Stimulated activated CD4-positive, alpha-beta T cell treated with anti-CD3 and anti-CD28 coated beads, Interleukin-4, amount 100 ng/mL, for 1 hour (primary cell): ENCODE measurements at regions not wholly inside any gene's neighbourhood (a gene's known extent, or its start where the extent isn't known, plus 50 kb on each side); places are given as distances from the start of the nearest gene placed in this dataset.
A peak's percentile ranks its signal among the peaks of the same experiment; 100 is the strongest.

ENCODE experiments used
- DNase-seq: peaks from one replicate; pipeline ENCODE4 v3.0.0-alpha.2; 2020

DNA sequence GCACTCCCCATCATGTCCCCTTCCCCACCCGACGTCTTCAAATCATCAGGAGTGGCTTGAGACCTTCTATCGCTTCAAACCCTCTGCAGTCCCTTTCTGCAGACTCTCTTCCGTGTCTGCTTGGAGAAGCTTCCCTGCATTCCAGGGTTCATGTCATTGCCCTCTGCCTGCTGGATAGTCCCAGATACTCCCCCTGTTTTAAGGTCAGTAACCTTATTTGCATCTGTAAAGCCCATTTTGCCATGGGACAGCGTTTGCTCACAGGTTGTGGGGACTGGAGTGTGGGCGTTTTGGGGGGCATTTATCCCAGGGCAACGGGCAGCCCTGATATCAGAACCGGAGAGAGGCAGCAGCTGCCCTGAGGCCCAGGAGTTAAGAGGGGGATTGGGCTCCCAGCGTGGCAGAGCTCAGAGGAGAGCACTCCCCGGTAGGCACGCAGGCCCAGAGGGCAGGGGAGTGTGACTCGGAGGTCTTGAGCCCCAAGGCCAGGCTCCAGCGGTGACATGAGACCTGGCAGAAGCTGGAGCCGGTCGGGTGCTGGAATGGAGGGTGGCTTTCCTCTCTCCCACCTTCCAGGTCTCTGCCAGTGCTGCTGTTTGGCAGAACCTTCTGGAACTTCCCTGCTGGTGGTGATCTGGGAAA is 73.8 kb downstream of the RTP5 start:
- DNase-seq = no peak

DNA sequence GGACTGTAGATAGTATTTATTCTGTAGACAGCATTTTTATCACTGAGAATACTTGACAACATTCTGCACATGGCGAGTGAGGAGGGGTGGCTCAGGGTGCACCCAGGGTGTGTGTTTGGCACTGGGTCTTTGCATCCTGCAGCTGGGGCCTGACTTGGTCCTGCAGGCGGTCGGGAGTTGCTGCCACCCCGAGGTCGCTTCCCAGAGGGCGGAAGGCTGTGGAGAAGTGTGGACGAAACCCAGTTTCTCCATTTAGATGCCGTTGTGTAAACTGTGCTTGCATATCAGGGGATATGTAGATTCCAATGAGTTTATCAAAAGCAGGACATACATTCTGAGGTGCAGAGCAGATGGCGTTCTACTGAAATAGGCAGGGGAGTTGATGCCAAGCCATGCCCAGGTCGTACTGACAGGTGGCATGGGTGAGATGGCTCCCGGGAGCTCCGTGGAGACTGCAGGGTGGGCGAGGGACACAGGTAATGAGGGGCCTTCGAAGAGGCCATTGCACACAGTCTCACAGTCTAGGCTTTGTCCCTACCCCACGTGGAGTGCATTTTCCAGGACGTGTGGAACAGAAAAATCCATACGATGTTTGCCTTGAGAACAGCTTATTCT is 74.5 kb downstream of the RTP5 start:
- no peak for DNase-seq

DNA sequence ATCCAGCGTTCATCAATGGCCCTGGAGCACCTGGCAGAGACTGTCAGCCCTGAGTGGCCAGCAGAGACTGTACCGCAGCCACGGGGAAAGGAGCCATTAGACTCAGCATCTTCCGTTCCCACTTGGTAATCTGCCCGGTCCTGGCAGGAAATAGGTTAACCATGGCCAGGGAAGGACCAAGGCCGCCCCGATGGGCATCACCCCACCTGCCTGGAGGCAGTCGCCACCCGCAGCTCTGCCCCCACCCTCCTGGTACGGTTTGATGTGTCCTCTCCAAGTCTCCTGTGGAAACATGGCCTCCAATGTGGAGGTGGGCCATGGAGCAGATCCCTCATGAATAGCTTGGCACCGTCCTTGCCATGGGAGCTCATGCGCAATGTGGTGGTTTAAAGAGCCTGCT is 75.3 kb downstream of the RTP5 start:
- DNase-seq = no peak

DNA sequence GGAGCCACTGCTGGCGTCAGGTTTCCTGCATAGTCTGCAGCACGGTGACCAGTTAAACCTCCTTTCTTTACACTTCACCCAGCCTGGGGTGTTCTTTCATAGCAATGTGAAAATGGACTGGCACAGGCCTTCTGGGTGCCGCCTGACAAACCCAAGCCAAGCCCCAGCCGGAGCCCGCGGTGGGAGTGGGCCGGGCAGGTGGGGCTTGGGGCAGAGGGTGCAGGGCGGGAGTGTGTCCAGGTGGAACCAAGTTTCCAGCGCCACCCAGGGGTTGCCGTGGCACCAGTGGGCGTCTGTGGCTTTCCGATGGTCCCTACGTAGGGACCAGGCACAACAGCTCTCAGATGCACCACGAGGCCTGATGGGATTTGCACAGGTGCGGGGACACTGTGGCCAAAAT is 75.8 kb downstream of the RTP5 start:
- DNase-seq = no peak

DNA sequence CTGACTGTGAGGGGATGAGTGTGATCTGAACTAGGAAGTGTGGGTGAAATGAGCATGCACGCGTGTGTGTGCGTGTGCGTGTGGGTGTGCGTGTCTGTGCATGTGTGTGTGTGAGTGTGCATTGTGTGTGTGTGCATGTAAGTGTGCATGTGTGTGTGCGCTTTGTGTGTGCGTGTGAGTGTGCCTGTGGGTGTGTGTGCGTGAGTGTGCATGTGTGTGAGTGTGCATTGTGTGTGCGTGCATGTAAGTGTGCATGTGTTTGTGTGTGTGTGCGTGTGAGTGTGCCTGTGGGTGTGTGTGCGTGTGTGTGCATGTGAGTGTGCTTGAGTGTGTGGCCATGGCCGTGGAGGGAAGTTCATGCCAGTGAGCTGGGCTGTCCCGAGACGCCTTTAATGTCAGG is 76.3 kb downstream of the RTP5 start:
- no peak for DNase-seq

DNA sequence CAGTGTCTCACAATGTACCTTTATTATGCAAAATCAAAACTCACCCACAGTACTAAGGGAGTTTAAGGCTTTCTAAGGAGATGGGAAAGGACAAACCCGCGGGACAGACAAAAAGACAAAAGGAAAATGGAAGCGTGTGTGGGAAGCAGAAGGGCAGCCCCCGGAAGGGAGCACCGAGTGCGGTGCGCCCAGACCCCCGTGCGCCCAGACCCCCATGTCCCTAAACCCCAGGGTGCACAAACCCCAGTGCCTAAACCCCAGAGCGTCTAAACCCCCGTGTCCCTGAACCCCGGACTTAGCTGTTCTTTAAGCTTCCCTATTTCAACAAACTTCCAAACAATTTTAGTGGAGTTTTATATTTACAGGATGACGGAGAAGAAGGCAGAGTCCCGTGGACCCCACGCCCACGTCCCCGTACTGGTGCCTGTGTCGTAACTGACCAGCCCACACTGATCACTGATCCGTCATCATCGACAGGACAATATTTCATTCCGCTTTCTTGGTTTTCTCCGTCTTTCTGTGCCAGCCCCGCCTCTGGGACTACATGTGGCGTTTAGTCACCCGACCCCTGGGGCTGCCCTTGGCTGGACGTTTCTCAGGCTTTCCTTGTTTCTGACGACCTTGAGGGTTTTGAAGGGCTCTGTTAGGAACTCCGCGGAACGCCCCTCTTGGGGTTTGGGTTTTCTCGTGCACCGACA is 76.9 kb downstream of the RTP5 start:
- DNase-seq = no peak

DNA sequence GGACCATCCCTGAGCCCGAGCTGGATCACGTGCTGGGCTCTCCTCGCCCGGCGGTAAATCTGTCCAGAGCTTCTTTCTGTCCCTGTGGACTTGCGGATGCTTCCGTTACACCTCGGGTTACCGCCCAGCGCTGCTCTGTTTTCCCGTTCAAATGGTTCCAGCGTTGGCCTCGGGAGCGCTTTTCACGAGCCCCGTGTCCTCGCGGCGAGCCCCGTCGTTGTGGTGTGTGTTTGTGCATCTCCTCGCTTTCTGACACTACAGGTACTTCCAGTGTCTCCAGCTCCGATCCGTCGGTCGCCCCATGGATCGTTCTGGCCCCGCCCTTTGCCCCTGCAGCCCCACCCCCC is 77.4 kb downstream of the RTP5 start:
- no peak for DNase-seq

DNA sequence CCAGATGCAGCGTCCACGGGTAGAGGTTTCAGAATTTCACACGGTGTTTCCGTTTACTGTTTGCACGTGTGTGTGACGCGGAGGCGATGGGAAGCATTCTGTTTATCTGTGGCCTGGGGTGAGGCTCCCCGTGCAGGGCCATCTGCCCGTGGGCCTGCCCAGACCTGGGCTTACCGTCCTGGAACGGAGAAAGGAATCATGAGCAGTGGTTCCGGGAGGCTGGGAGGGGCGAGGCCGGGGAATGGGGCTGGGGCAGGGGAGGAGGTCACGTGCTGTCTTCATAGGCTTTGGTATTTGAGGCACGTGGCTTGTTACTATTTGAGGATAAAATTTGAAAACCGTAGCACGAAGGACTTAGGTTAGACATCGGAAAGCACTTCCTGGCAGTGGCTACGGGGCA is 77.9 kb downstream of the RTP5 start:
- DNase-seq = no peak

DNA sequence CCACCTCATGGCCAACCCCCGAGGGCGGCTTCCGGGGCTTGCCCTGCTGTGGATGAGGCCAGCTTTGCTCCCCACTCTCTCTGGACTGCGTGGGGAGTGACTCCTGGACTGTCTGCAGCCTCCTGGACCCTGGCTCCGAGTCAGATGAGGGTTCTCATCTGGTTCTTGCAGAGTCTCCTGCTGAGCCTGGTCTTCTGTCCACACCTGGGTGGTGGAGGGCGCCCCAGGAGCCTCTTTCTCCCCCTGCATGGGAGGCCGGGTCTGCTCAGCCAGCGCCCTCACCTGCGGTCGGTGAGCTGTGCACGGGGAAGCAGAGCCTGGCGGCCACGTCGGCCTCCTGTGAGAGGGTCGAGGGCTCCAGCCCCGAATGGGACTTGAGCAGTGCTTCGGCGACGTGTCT is 78.3 kb downstream of the RTP5 start:
- DNase-seq = no peak

DNA sequence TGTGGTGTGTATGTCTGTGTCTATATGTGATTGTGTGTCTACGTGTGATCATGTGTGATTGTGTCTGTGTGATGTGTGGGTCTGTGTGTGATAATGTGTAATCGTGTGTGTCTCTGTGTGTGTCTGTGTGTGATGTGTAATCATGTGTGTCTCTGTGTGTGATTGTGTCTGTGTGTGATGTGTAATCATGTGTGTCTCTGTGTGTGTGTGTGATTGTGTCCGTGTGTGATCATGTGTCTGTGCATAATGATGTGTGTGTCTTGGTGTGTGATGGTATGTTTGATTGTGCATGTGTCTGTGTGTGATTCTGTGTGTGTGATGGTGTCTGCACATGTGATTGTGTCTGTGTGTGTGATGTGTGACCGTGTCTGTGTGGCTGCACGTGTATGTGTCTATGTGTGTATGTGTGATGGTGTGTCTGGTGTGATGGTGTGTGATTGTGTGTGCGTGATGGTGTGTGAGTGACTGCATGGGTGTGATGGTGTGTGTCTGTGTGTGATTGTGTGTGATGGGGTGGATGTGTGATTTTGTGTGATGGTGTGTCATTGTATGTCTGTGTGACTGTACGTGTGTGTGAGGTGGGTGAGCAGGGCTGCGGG is 78.9 kb downstream of the RTP5 start:
- no peak for DNase-seq

DNA sequence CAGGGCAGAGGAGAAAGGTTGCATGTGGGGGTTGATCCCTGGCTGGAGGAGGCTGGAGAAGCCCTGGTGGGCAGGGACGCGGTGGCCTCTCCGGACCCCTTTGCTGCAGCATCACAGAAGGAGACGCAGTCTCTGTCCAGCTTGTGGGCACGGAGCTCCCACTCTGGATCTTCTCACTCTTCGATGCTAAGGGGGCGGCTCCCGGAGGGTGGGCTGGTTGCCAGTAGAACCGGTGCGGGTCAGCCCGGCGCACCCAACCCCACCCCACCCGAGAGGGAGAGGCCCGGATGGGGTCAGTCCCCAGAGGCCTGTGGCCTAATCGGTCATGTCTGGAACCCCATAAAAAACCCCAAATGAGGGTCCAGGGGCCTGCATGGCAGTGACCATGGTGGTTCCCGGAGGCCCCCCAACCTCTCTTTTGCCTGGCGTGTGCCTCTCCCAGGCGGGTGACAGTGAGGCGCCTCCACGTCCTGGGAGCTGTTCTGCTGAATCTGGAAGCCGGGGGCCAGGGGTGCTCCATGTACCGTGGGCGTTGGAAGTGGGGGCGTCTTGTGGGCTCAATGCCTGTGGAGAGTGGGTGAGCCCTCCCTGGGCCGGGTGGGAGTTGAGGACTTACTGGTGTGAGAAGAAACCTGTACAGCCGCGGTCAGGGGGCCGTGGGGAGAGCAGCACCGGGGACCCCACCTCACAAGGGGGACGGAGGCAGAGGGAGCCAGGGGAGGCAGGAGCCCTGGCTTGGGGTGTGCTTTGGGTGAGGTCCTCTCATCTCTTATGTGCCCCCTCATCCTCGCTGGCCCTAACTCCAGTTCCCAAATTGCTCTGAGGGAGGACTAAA is 79.6 kb downstream of the RTP5 start:
- no peak for DNase-seq

DNA sequence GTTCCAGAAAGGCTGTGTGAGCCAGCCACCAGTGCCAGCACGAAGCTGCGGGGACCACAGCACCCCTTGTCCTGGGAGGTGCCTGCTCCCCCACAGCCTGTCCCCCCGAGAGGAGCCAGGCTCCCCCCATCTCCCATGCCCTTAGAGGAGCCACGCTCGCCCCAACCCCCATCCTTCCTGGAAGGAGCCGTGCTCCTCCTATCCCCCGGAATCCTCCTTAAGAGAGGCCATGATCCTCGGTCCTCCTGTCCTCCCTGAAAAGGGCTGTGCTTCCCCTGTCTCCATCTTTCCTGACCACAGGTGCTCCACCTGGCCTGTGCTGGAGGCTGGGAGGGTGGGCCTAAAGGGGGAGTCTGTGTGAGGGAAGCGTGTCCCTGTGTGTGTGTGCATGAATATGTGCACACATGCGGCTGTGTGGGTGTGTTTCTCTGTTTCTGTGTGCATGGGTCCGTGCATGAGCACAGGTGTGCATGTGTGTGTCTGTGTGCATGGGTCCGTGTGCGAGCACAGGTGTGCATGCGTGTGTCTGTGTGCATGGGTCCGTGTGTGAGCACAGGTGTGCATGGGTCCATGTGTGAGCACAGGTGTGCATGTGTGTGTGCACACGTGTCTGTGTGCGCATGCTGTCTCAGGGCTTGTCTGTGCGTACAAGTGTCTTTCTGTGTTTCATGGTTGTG is 80.3 kb downstream of the RTP5 start:
- no peak for DNase-seq

DNA sequence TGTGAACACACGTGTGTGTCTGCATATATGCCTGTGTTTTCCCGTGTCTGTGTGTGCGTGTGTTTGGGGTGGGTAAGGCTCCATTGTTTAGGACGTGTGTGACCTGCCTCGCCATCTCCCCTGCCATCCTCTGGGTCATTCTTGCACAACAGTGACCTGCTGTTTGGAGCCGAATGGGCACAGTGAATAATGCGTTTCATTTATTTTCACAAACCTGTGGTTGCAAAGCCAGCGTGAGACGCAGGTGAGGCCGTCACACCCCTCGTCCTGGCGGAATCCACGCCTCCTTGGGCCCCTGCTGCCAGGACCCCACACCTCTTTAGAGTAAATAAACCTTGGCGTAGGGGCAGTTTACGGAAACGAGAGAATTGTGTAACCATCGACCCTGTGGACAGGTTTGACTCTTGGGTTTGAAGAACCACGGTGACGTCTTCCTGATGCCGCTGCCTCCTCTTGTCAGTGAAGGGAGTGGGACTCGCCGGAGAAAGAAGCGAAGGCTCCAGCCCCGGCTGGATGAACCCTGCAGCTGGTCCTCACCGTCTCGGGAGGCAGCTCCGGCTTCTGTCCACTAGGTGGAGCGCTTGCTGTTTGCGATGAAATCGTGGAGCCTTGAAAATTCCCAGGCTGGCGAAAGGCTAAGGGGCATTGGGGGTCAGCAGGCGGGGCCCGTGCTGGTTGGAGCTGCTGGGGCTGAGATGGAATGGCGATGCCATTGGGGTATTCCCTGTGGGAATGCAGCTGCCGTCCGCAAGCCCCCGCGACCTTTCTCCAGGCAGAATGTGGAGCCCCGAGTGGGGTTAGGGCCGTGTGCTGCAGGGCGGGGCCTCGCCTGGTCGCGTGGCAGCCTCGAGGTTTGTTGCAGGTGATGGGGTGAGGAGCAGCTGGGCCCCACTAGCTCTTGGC is 81.1 kb downstream of the RTP5 start:
- peak; percentile 69 for DNase-seq

DNA sequence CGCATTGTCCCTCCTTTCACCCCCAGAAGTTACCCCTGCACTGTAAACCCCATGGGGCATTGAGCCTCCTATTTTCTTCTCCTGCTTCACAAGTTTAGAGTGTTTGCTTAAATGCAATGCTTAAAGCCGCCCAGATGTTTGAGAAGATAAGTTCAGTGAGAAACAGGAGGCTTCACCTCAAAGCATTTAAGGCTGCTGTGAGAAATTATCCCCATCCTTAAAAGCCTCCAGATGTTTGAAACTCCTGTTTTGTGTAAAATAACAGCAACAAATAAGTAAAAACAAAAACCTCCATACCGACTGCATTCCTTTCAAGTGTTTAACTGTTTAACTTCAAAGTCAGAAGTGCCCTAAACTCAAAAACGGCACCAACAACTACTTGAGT is 81.8 kb downstream of the RTP5 start:
- DNase-seq = no peak

DNA sequence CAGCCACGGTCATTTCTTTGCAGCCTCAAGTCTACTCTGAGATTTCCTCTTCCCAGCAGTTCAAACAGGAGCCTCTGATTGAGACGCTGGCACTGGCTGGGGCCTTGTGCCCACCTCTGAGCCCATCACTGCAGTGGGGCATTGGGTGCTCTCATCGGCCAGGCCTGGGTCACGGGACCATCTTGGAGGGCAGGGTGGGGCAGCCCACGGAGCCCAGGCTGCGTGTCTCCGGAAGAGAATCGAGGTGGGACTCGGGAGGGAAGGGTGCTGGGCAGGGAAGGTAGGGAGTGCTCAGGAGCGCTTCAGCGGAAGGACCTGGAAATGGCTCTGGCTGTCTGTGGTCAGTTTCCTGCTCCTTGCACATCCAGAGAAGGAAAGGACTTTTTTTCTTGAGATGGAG is 82.4 kb downstream of the RTP5 start:
- DNase-seq = no peak

DNA sequence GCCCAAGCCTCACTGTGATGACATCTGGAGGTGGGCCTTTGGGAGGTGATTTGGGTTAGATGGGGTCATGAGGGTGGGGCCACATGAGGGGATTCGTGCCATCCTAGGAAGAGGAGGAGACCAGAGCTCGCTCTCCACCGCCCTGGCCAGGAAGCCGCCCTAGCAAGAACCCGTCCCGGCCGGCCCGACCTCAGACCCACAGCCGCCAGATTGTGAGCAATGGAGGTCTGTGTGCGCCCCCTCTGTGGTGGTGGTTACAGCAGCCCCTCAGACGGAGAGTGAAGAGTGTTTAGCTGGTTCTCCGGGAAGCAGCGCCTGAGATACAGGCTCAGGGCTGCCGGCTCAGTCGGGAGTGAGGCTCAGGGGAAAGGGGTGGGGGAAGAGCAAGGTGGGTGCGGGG is 83.3 kb downstream of the RTP5 start:
- no peak for DNase-seq

DNA sequence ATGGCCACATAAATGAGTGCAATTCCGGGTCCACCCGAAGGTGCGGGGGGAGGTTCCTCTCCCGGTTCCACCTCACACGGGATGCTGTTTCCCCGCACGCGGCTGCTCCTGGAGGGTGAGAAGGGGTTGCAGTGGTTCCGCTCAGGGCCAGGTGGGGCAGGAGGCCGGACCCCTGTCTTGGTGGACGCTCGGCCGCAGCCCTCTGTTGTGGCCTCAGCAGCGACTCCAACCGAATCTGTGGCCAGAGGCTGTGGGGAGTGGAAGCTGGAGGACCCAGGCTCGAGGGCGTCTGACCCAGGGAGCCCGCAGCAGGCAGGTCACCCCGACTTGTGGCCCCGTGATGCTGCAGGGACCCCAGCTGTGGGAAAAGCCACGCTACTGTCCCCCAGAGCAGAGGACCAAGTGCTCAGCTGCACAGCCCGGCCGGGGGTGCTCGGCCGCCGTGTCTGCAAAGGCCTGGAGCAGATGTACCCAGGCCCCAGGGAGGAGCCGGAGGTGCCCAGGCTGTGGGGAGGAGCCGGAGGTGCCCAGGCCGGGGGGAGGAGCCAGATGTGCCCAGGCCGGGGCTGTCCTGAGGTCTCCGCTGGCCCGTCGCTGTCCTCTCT is 83.9 kb downstream of the RTP5 start:
- no peak for DNase-seq

DNA sequence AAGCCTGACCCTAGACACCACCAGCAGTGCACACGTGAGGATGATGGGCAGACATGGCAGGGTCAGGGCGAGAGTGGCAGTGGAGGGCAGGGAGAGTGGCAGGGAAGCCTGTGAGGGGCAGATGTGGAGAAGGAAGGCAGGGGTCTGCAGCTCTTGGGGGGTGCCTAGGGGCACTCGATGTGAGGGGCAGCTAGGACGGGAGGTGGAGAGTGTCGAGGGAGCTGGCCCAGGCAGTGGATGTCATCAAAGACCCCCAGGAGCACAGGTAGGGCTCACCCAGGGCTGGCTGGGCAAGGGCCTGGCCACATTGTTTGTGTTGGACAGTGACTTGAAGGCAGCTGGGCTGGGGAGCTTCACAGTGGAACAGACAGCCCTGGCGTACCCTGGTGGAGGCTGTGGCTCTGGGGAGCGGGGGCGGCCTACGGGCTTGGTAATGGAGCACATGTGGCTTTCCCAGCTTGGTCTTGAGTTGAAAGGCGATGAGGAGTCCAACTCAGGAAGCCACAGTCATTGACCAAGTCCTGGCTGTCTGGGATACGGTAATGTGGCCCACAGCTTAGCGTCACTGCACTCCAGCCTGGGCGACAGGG is 87.1 kb downstream of the RTP5 start:
- no peak for DNase-seq

DNA sequence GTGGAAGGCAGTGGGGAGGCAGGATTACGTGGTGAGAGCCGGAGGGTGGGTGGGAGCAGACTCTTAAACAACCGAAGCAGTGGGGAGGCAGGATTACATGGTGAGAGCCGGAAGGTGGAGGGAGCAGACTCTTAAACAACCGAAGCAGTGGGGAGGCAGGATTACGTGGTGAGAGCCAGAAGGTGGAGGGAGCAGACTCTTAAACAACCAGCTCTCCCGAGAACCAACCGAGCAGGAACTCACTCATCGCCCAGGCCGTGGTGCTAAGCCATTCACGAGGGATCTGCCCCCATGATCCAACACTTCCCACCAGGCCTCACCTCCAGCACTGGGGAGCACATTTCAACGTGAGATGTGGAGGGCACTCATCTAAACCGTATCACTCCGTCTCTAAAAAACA is 87.7 kb downstream of the RTP5 start:
- DNase-seq = no peak

DNA sequence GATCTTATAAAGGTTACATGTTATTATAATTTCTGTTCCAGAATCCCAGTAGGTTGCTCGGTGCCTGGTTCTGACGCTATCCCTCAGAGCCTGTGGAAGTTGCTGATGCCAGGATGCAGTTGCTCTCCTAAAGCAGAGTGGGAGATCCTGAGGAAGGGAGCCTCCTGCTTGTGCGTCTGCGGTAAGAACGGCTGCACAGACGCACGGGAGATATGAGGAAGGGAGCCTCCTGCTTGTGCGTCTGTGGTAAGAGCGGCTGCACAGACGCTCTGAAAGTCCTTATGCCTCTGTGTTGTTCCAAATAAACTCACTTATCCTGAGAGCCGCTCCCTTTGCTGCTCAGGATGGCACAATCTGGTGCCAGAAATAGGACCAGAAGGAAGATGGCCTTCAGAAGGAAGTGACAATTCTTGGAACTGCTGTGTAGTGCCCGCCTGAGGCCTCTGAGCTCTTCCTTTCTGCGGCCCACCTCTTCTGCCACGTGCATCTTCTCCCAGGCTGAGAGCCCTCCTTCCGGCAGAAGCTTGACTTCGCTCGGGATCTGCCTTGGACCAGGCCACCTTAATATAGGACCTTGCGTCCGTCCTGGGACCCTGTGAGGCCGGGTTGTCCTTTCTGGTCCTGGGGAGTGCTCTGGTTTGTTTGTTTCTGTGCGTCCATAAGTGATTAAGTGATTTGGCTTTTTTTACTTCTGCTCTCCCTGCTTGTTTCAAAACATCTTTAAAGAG is 89.5 kb downstream of the RTP5 start:
- no peak for DNase-seq
